A549 (cell line): ENCODE measurements at regions not wholly inside any gene's neighbourhood (a gene's known extent, or its start where the extent isn't known, plus 50 kb on each side); places are given as distances from the start of the nearest gene placed in this dataset.
A peak's percentile ranks its signal among the peaks of the same experiment; 100 is the strongest.

Experiments
- ATAC-seq, 2 experiments: fragments of 200-7000 bp in 1 of 2; fragments of >200 bp in 1 of 2; cut with Nextera tagmentation in 1 of 2; cut with Tn5 transposase in 1 of 2; 3 replicates each; pipeline versions ENCODE4 v1.8.0 to v1.9.1; 2018 to 2020; ENCODE audit warnings: mild to moderate bottlenecking in 1 of 2, moderate library complexity in 1 of 2
- CTCF ChIA-PET: fragments of 300-600 bp; sonication (Branson Sonifier 250); formaldehyde crosslinking; extraction: SDS; loops from one replicate; lab custom pipeline; 2021; ENCODE audit warnings: antibody characterized with exemption, inconsistent platforms; lab: Yijun Ruan, JAX
- POLR2A ChIA-PET: fragments of 350-600 bp; formaldehyde crosslinking; extraction: SDS; loops from one replicate; lab custom pipeline; 2021; ENCODE audit warnings: antibody characterized with exemption, inconsistent platforms; lab: Yijun Ruan, JAX
- DNase-seq, 2 experiments: peaks; one replicate each; pipeline versions ENCODE4 v3.0.0 to v3.0.0-alpha.2; 2011 to 2016; ENCODE audit warnings: low read depth in 1 of 2, low spot score in 1 of 2
- FAIRE-seq: peaks from 2 replicates; lab custom pipeline; 2011; peaks lifted over from hg19 to GRCh38; lab: Jason Lieb, UNC
- H3K27ac ChIP-seq, 2 experiments: fragments of >200 bp; sonication (Bioruptor Twin); formaldehyde crosslinking; 3 replicates each; pipeline ENCODE4 v1.5.1; 2016 to 2017
- H3K4me1 ChIP-seq: fragments of >200 bp; sonication (Bioruptor Twin); formaldehyde crosslinking; 3 replicates; pipeline ENCODE4 v1.6.1; 2016
- H3K4me2 ChIP-seq: fragments of >200 bp; sonication (Bioruptor Twin); formaldehyde crosslinking; 3 replicates; pipeline ENCODE4 v1.6.1; 2016
- H3K4me3 ChIP-seq: fragments of >200 bp; sonication (Bioruptor Twin); formaldehyde crosslinking; 3 replicates; pipeline ENCODE4 v1.5.1; 2016
- H3K9me3 ChIP-seq: fragments of >200 bp; sonication (Bioruptor Twin); formaldehyde crosslinking; 3 replicates; pipeline ENCODE4 v1.6.1; 2016
- CBX2 ChIP-seq: fragments of 200-600 bp; sonication (generic); IDR thresholded peaks from 2 replicates; pipeline ENCODE4 v1.6.1; 2016; ENCODE audit warnings: low read depth, mild to moderate bottlenecking, borderline replicate concordance
- CBX8 ChIP-seq: fragments of 200-600 bp; sonication (generic); IDR thresholded peaks from 2 replicates; pipeline ENCODE4 v1.6.1; 2016
- CHD4 ChIP-seq: fragments of 200-600 bp; sonication (generic); IDR thresholded peaks from 2 replicates; pipeline ENCODE4 v1.6.1; 2016; ENCODE audit warnings: antibody characterized with exemption, mild to moderate bottlenecking, borderline replicate concordance
- EHMT2 ChIP-seq: fragments of 200-600 bp; sonication (generic); IDR thresholded peaks from 2 replicates; pipeline ENCODE4 v1.6.1; 2016; ENCODE audit warnings: antibody characterized with exemption, low read depth, mild to moderate bottlenecking, moderate library complexity
- ELK1 ChIP-seq: fragments of 150-350 bp; IDR thresholded peaks from 2 replicates; pipeline ENCODE4 v1.6.1; 2014; ENCODE audit warnings: low read depth, mild to moderate bottlenecking, low read length
- ESRRA ChIP-seq: fragments of 150-350 bp; IDR thresholded peaks from 2 replicates; pipeline ENCODE4 v1.6.1; 2014; ENCODE audit warnings: mild to moderate bottlenecking, low read length, borderline replicate concordance
- FOSL2 ChIP-seq, 2 experiments: fragments of 450-650 bp in 1 of 2; fragments of >200 bp in 1 of 2; sonication (Bioruptor Twin) in 1 of 2; formaldehyde crosslinking; IDR thresholded peaks; 2 replicates each; pipeline versions ENCODE4 v1.5.0 to v1.6.1; 2016 to 2020; ENCODE audit warnings: mild to moderate bottlenecking in 1 of 2, moderate library complexity in 1 of 2
- FOXS1 ChIP-seq: fragments of 250-450 bp; sonication (Bioruptor Pico); IDR thresholded peaks from 2 replicates; pipeline ENCODE4 v1.5.0; 2020; ENCODE audit warnings: mild to moderate bottlenecking, moderate library complexity
- GATA3 ChIP-seq: IDR thresholded peaks from 2 replicates; pipeline ENCODE4 v1.6.1; 2012; ENCODE audit warnings: borderline replicate concordance
- HDAC2 ChIP-seq: fragments of 200-600 bp; sonication (generic); IDR thresholded peaks from 2 replicates; pipeline ENCODE4 v1.6.1; 2016
- HEYL ChIP-seq: fragments of 250-450 bp; sonication (Bioruptor Pico); IDR thresholded peaks from 2 replicates; pipeline ENCODE4 v1.8.0; 2021; ENCODE audit warnings: mild to moderate bottlenecking, moderate library complexity
- HMGXB4 ChIP-seq: fragments of 250-450 bp; sonication (Bioruptor Pico); IDR thresholded peaks from 2 replicates; pipeline ENCODE4 v1.5.0; 2021; ENCODE audit warnings: mild to moderate bottlenecking, moderate library complexity, borderline replicate concordance
- HOXB5 ChIP-seq: fragments of 250-450 bp; sonication (Bioruptor Pico); IDR thresholded peaks from 2 replicates; pipeline ENCODE4 v1.5.0; 2020; ENCODE audit warnings: mild to moderate bottlenecking, moderate library complexity
- KDM1A ChIP-seq: fragments of 200-600 bp; sonication (generic); IDR thresholded peaks from 2 replicates; pipeline ENCODE4 v1.6.1; 2016; ENCODE audit warnings: low read depth, mild to moderate bottlenecking
- NPAS2 ChIP-seq: fragments of 250-450 bp; sonication (Bioruptor Pico); IDR thresholded peaks from 2 replicates; pipeline ENCODE4 v1.8.0; 2022; ENCODE audit warnings: mild to moderate bottlenecking, moderate library complexity, borderline replicate concordance
- NR3C1 ChIP-seq: fragments of >200 bp; sonication (Bioruptor Twin); formaldehyde crosslinking; IDR thresholded peaks from 3 replicates; pipeline ENCODE4 v1.6.1; 2017
- RAD21 ChIP-seq, 2 experiments: fragments of >200 bp in 1 of 2; sonication (Bioruptor Twin) in 1 of 2; formaldehyde crosslinking in 1 of 2; IDR thresholded peaks in 1 of 2; conservative IDR thresholded peaks in 1 of 2; 2 replicates in 1 of 2; 3 replicates in 1 of 2; pipeline ENCODE4 v1.6.1; 2012 to 2018; ENCODE audit warnings: inconsistent platforms in 1 of 2
- RARB ChIP-seq: fragments of 250-450 bp; sonication (Bioruptor Pico); IDR thresholded peaks from 2 replicates; pipeline ENCODE4 v1.8.0; 2021; ENCODE audit warnings: mild to moderate bottlenecking, moderate library complexity
- RCOR1 ChIP-seq: fragments of 150-350 bp; IDR thresholded peaks from 2 replicates; pipeline ENCODE4 v1.6.1; 2014; ENCODE audit warnings: antibody characterized with exemption, low read length, low read depth
- RFX5 ChIP-seq: fragments of 450-650 bp; IDR thresholded peaks from 2 replicates; pipeline ENCODE4 v1.7.1; 2014; ENCODE audit warnings: antibody characterized with exemption, mild to moderate bottlenecking, moderate library complexity
- RNF2 ChIP-seq: fragments of 200-600 bp; sonication (generic); IDR thresholded peaks from 2 replicates; pipeline ENCODE4 v1.6.1; 2016; ENCODE audit warnings: low read depth, mild to moderate bottlenecking, antibody characterized with exemption, moderate library complexity, borderline replicate concordance
- SMC3 ChIP-seq: fragments of >200 bp; sonication (Bioruptor Twin); formaldehyde crosslinking; IDR thresholded peaks from 3 replicates; pipeline ENCODE4 v1.6.1; 2018; ENCODE audit warnings: inconsistent platforms
- SREBF2 ChIP-seq: fragments of 450-650 bp; IDR thresholded peaks from 2 replicates; pipeline ENCODE4 v1.6.1; 2014; ENCODE audit warnings: mild to moderate bottlenecking, moderate library complexity
- TFCP2L1 ChIP-seq: fragments of 250-450 bp; sonication (Bioruptor Pico); IDR thresholded peaks from 2 replicates; pipeline ENCODE4 v1.5.0; 2021; ENCODE audit warnings: mild to moderate bottlenecking
- TP53 ChIP-seq: fragments of 250-450 bp; sonication (Bioruptor Pico); IDR thresholded peaks from 2 replicates; pipeline ENCODE4 v1.5.0; 2021; ENCODE audit warnings: mild to moderate bottlenecking, moderate library complexity
- ZFP36 ChIP-seq: fragments of 450-650 bp; IDR thresholded peaks from 2 replicates; pipeline ENCODE4 v1.6.1; 2014; ENCODE audit warnings: borderline replicate concordance; ENCODE audit not compliant: partially characterized antibody
- ZNF302 ChIP-seq: fragments of 250-450 bp; sonication (Bioruptor Pico); IDR thresholded peaks from 2 replicates; pipeline ENCODE4 v1.9.0; 2021; ENCODE audit warnings: inconsistent platforms, mild to moderate bottlenecking, moderate library complexity
- ZSCAN20 ChIP-seq: fragments of 250-450 bp; sonication (Bioruptor Pico); IDR thresholded peaks from 2 replicates; pipeline ENCODE4 v1.8.0; 2022; ENCODE audit warnings: mild to moderate bottlenecking, moderate library complexity
- WGBS: methylation state at CpG from one replicate; pipeline ENCODE4 v1.1.6; 2017; ENCODE audit errors: missing lambda C conversion rate; 5-methylcytosine and 5-hydroxymethylcytosine counted together
- TF ChIP-seq, protein P1 (sequence below): IDR thresholded peaks from 2 replicates; pipeline ENCODE4 v1.6.1; 2012
- TF ChIP-seq, protein P2 (sequence below): IDR thresholded peaks from 2 replicates; pipeline ENCODE4 v1.6.1; 2012
- TF ChIP-seq, protein P3 (sequence below): fragments of 200-600 bp; sonication (generic); IDR thresholded peaks from 2 replicates; pipeline ENCODE4 v1.6.1; 2016; ENCODE audit warnings: antibody characterized with exemption, mild to moderate bottlenecking, moderate library complexity

DNA sequence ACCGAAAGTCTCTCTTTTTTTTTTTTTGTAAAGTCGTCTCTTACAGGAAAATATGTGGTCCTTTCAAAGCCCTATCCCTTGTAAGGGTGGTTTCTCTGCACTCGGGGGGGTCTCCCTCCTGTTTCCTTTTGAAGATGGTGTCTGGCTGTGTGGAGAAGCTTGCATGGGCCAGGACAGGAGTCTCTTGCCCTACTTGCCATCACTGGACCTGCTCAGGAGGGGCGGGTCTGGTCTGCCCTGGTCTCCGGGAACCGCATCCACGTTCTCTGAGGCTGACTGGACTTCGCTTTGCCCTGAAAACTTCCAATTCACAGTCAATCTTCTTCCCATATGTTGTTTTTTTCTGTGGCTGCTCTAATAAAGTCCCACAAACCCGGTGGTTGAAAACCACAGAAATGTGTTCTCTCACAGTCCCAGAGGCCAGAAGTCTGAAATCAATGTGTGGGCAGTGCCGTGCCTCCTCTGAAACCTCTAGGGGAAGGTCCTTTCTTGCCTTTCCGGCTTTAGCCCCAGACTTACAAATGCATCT, 92.9 kb upstream of the IER5L start:
- WGBS = 66% methylated on average over 11 of the region's 11 CpGs
- Histone ChIP-seq H3K27ac (peak overlapping the region in 1 of 2 experiments; percentile 34; a peak in 1 of 6 replicates), H3K4me3 (no peak overlapping the region), H3K9me3 (no peaks in the 10 kb centered on the region), H3K4me2 (no peak overlapping the region), H3K4me1 (peaks cover 8% of the 10 kb centered on the region)
- ChIA-PET POLR2A (no interaction called here), CTCF (no interaction called here)
- FAIRE-seq = no peak
- TF ChIP-seq CBX2 (no peak), HMGXB4 (CRISPR knock-in tag) (no peak), FOXS1 (CRISPR knock-in tag) (no peak), RFX5 (no peak), RARB (CRISPR knock-in tag) (no peak), GATA3 (no peak), RCOR1 (no peak), SMC3 (no peak), TP53 (CRISPR knock-in tag) (no peak), ELK1 (no peak), TFCP2L1 (CRISPR knock-in tag) (no peak), RAD21 (conservative IDR thresholded peaks at IDR 0.05 in 1 of 2, IDR thresholded peaks at IDR 0.05 in 1 of 2) (no peak), ZFP36 (no peak), NPAS2 (CRISPR knock-in tag) (no peak), HOXB5 (CRISPR knock-in tag) (no peak)
- TF ChIP-seq, protein P1, sequence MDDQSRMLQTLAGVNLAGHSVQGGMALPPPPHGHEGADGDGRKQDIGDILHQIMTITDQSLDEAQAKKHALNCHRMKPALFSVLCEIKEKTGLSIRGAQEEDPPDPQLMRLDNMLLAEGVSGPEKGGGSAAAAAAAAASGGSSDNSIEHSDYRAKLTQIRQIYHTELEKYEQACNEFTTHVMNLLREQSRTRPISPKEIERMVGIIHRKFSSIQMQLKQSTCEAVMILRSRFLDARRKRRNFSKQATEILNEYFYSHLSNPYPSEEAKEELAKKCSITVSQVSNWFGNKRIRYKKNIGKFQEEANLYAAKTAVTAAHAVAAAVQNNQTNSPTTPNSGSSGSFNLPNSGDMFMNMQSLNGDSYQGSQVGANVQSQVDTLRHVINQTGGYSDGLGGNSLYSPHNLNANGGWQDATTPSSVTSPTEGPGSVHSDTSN = no peak
- ATAC-seq = no peak
- DNase-seq = no peak

DNA sequence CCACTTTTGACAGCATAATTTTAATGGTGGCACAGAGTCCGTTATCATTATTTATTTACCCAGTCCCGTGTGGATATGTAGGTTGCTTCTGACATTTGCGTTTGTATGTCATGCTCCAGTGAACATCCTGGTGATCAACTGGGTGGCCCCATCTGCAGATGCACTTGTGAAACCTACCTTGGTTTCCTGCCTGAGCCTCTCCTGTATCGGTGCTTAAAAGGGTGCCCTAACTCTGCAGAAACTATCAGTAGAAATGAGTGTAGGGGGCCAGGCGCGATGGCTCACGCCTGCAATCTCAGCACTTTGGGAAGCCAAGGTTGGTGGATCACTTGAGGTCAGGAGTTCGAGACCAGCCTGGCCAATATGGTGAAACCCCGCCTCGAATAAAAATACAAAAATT, 92.1 kb upstream of the IER5L start:
- ChIA-PET CTCF (interaction anchor here (0.6 kb wide), 1 partner anchor 259 kb away, joined by 5 read pairs; no protein-coding TSS in a partner anchor), POLR2A (interaction anchor here (0.6 kb wide), 1 partner anchor 68 kb away, joined by 4 read pairs; no protein-coding TSS in a partner anchor)
- DNase-seq (no peak), ATAC-seq (no peak), FAIRE-seq (no peak)
- H3K9me3 ChIP-seq = no peaks in the 10 kb centered on the region
- no peak overlapping the region for H3K4me3 ChIP-seq
- H3K27ac ChIP-seq = no peak overlapping the region
- 89% methylated on average over 10 of the region's 10 CpGs for WGBS
- peaks cover under 1% of the 10 kb centered on the region for H3K4me1 ChIP-seq
- H3K4me2 ChIP-seq = no peak overlapping the region
- TF ChIP-seq CBX8 (no peak), SREBF2 (no peak), ESRRA (no peak), ZSCAN20 (CRISPR knock-in tag) (no peak), HDAC2 (no peak), EHMT2 (no peak), TP53 (CRISPR knock-in tag) (no peak), RARB (CRISPR knock-in tag) (no peak), ZNF302 (CRISPR knock-in tag) (no peak), HEYL (CRISPR knock-in tag) (no peak), RAD21 (conservative IDR thresholded peaks at IDR 0.05 in 1 of 2, IDR thresholded peaks at IDR 0.05 in 1 of 2) (no peak), KDM1A (no peak), RNF2 (no peak), FOSL2 (IDR thresholded peaks at IDR 0.05) (no peak), FOSL2 (CRISPR knock-in tag; IDR thresholded peaks at IDR 0.05) (no peak), CHD4 (no peak), NR3C1 (no peak)
- TF ChIP-seq, protein P2, sequence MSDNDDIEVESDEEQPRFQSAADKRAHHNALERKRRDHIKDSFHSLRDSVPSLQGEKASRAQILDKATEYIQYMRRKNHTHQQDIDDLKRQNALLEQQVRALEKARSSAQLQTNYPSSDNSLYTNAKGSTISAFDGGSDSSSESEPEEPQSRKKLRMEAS = no peak
- TF ChIP-seq, protein P3, sequence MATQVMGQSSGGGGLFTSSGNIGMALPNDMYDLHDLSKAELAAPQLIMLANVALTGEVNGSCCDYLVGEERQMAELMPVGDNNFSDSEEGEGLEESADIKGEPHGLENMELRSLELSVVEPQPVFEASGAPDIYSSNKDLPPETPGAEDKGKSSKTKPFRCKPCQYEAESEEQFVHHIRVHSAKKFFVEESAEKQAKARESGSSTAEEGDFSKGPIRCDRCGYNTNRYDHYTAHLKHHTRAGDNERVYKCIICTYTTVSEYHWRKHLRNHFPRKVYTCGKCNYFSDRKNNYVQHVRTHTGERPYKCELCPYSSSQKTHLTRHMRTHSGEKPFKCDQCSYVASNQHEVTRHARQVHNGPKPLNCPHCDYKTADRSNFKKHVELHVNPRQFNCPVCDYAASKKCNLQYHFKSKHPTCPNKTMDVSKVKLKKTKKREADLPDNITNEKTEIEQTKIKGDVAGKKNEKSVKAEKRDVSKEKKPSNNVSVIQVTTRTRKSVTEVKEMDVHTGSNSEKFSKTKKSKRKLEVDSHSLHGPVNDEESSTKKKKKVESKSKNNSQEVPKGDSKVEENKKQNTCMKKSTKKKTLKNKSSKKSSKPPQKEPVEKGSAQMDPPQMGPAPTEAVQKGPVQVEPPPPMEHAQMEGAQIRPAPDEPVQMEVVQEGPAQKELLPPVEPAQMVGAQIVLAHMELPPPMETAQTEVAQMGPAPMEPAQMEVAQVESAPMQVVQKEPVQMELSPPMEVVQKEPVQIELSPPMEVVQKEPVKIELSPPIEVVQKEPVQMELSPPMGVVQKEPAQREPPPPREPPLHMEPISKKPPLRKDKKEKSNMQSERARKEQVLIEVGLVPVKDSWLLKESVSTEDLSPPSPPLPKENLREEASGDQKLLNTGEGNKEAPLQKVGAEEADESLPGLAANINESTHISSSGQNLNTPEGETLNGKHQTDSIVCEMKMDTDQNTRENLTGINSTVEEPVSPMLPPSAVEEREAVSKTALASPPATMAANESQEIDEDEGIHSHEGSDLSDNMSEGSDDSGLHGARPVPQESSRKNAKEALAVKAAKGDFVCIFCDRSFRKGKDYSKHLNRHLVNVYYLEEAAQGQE = no peak
